SK-N-MC (cell line): ENCODE measurements at regions not wholly inside any gene's neighbourhood (a gene's known extent, or its start where the extent isn't known, plus 50 kb on each side); places are given as distances from the start of the nearest gene placed in this dataset.

Experiments
- DNase-seq: peaks from one replicate; pipeline ENCODE4 v3.0.0-alpha.2; 2011; ENCODE audit warnings: low read depth, low spot score
- H3K27ac ChIP-seq: fragments of 200-600 bp; sonication (generic); 2 replicates; pipeline ENCODE4 v1.5.1; 2016; ENCODE audit warnings: mixed run types
- H3K36me3 ChIP-seq: fragments of 200-600 bp; sonication (generic); 2 replicates; pipeline ENCODE4 v1.6.1; 2017; ENCODE audit warnings: antibody characterized with exemption, low read length, mixed read lengths; ENCODE audit not compliant: insufficient read depth
- H3K4me3 ChIP-seq: fragments of 200-600 bp; sonication (generic); 2 replicates; pipeline ENCODE4 v1.5.1; 2016
- H3K9ac ChIP-seq: fragments of 200-600 bp; sonication (generic); 2 replicates; pipeline ENCODE4 v1.8.0; 2017; ENCODE audit warnings: mixed run types, mixed read lengths; ENCODE audit not compliant: insufficient read length
- H3K9me3 ChIP-seq: fragments of 200-600 bp; sonication (generic); 2 replicates; pipeline ENCODE4 v1.6.1; 2017; ENCODE audit warnings: low read depth, mild to moderate bottlenecking, antibody characterized with exemption, low read length, moderate library complexity, mixed read lengths
- EZH2 ChIP-seq: fragments of 200-600 bp; sonication (generic); IDR thresholded peaks from one replicate; pipeline ENCODE4 v1.6.1; 2017; ENCODE audit warnings: antibody characterized with exemption
- FOXP2 ChIP-seq: optimal IDR thresholded peaks from 2 replicates; pipeline ENCODE3; 2011; ENCODE audit warnings: mild to moderate bottlenecking, moderate library complexity; ENCODE audit not compliant: insufficient read depth; ENCODE audit errors: extremely low read length, control extremely low read depth
- POLR2AphosphoS5 ChIP-seq: IDR thresholded peaks from 2 replicates; pipeline ENCODE4 v1.6.1; 2012; ENCODE audit warnings: mild to moderate bottlenecking, low read depth, low read length, borderline replicate concordance

DNA sequence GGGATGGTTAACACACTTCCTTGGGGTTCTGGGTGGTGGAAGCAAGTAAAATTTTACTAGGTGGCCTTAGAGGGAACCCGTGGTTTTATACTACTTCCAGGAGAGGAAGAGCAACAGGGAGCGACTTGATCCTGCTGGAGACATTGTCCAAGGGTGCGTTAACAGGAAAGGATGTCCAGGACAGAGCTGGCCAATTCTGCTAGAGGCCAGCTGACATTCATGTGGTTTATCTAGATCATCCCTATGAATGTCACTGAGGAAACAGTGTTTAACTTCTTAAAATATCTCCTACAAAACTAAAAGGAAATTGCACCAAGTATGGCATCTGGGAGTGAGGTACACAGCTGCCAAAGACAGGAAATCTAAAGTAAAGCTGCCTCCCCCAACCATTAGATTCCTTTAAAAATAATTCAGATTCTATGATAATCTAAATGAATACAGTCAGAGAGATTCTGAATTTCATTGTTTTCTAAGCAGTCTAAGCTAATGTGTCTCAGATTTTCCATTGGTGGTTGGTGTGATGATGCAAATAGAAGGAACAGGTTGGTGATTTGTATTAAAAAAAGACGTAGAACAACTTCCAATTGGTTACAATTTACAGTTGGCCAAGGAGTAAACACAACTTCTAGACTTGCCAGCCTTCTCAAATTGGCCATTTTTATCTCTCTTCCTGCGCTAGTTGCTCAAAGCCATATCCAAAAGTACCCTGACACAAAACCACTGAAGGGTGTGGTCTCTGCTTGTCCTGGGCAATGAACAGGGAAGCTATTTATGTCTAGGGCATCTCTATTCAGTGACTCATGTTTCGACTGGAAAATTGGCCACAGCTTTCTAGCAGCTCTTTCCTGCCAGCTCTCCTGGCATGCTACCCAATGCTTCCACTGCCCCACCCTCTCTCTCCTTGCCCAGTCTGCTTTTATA lies 574.7 kb upstream of the MEF2C start:
- Histone ChIP-seq H3K9me3 (no peaks in the 10 kb centered on the region), H3K4me3 (no peak overlapping the region), H3K36me3 (no peaks in the 10 kb centered on the region), H3K9ac (no peak overlapping the region), H3K27ac (no peak overlapping the region)
- TF ChIP-seq EZH2 (no peak), POLR2AphosphoS5 (no peak), FOXP2 (no peak)
- DNase-seq = no peak

DNA sequence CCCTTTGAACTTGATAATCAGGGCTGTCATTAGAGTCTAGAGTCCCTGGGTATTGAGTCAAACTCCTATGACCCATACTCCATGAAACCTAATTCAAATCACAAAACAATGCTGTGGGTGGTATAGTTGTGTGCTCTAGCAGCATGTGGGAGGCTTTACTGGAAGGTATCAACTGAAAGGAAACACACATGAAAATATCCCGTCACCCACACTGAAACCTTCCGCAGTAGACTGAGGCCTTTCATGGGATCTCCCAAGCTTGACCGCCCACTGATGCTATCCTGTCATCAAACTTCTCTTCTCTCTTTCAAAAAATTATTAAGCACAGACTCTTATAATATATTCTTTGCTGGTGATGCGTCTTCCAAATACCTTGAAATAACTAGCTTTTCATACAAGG lies 569.1 kb upstream of the MEF2C start:
- Histone ChIP-seq H3K9ac (no peak overlapping the region), H3K27ac (no peak overlapping the region), H3K4me3 (no peak overlapping the region), H3K9me3 (no peaks in the 10 kb centered on the region), H3K36me3 (no peaks in the 10 kb centered on the region)
- TF ChIP-seq EZH2 (no peak), FOXP2 (no peak), POLR2AphosphoS5 (no peak)
- DNase-seq = no peak

DNA sequence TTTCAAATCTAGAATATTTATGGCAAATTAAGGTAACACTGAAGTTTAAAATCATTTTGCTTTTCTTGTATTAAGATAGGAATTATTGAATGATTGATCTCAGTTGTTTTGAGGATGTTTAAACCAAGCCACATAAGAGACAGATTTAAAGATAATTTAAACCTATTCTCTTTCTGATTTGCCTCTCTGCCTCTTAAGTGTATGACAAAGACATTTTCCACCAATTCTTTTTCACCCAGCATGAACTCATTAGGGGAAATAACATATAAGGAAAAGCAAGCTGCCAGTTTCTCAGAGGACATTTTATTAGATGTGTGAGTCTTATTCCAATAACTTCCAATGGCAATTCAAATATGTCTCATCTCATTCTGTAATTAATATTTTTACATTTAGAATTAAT lies 568.3 kb upstream of the MEF2C start:
- DNase-seq = no peak
- Histone ChIP-seq H3K9me3 (no peaks in the 10 kb centered on the region), H3K27ac (no peak overlapping the region), H3K36me3 (no peaks in the 10 kb centered on the region), H3K4me3 (no peak overlapping the region), H3K9ac (no peak overlapping the region)
- TF ChIP-seq POLR2AphosphoS5 (no peak), FOXP2 (no peak), EZH2 (no peak)

DNA sequence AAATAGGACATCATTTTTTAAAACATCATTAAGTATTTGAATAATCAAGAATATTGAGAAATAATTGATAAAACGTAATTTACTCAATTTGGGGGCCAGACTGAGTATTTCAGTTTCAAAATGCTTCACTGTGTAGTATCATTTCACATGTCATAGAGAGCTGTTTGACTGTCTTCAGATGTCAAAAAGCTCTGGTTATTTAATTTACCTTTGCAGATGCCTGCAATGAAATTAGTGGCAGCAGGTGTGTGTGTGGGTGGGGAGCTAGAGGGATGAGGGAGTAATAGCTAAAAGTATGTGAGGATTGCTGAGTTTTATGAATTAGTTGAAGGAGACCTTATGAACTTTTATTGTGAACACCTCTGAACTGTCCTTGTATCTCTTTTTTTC lies 567.2 kb upstream of the MEF2C start:
- Histone ChIP-seq H3K4me3 (no peak overlapping the region), H3K36me3 (no peaks in the 10 kb centered on the region), H3K9me3 (no peaks in the 10 kb centered on the region), H3K9ac (no peak overlapping the region), H3K27ac (no peak overlapping the region)
- TF ChIP-seq POLR2AphosphoS5 (no peak), FOXP2 (no peak), EZH2 (no peak)
- no peak for DNase-seq

DNA sequence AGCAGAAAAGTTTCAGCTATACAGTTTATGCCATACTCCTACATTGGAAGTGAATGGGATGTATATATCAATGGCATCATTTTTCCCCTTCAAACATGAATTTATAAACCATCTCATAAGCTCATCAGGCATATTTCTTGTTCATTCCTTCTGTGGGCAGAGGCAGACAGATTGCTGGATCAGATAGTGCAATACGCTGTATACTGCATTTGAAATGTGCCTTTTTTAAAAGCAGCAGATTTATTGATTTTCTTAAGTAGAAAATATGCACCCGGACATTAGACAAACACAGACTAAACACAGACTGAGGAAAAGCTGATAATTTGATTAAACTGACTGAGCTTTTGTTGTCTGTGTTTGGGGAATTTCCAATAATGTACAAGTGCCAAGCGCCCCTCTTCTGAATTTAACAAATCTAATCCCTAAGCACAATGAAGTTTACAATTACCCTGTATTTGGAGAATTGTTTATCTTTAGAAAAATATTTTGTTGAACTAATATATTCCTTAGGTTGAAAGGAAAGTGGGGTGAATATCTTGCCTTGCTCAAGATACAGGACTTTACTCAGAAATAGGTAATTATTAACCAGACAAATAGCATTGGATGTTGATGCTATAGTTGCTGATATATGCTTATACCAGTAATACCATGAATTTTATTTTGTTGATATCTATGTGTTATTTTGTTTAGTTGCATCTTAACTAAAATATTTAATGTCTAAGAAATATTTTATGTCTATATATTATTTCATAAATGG lies 566.6 kb upstream of the MEF2C start:
- Histone ChIP-seq H3K9ac (no peak overlapping the region), H3K36me3 (no peaks in the 10 kb centered on the region), H3K27ac (no peak overlapping the region)

DNA sequence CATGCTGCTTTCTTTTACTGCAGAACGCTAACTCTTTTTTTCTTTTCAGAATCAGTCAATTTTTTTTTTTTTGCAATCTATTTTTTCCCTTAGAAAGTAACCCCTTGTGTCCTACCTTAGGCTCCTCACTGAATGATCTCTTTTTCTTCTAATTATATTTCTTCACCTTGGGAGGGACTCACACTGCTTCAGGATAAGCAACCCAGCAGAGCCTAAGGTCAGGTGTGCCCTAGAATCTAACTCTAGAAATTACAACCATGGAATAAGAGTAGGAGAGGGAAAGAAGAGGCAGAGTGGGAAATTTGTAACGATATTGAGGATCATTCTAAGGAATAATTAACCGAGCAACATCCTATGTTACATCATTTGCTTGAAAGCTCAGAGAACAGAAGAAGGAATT lies 564.0 kb upstream of the MEF2C start:
- Histone ChIP-seq H3K4me3 (no peak overlapping the region), H3K9ac (no peak overlapping the region), H3K27ac (no peak overlapping the region), H3K9me3 (no peaks in the 10 kb centered on the region), H3K36me3 (no peaks in the 10 kb centered on the region)
- no peak for DNase-seq
- TF ChIP-seq EZH2 = no peak
- TF ChIP-seq POLR2AphosphoS5 = no peak
- TF ChIP-seq FOXP2 = no peak

More for the DNA sequence above, 566.6 kb upstream of the MEF2C start:
- TF ChIP-seq FOXP2 (no peak), EZH2 (no peak), POLR2AphosphoS5 (no peak)
- no peak for DNase-seq
- no peak overlapping the region for H3K4me3 ChIP-seq
- no peaks in the 10 kb centered on the region for H3K9me3 ChIP-seq

DNA sequence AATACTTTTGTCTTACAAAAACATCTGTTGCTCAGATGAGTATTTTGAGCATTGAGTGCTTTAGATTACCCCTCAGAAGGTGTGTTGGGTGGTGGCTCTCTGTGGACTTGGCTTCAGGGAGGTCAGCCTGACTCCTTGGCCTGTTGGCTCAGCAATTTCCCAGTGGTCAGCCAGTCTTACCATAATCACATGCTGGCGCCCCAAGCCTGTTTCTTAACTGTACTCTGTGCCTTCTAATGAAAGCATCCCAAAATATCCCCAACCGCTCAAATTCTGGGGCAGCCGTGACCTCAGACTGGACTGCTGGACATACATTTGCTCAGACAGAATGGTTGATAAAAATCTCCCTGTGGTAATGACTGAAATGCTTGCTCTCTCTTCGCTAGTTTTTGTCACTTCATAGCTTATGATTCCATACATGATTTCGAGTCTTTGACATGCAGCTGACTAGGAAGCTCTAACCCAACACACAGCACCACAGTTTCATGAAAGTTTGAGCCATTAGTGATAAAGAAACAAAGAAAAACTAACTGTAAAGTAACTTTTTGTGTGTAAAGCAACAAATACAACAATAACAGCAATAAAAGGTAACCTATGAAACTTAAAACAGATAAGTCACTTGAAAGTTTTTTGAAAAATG lies 562.2 kb upstream of the MEF2C start:
- Histone ChIP-seq H3K36me3 (no peaks in the 10 kb centered on the region), H3K4me3 (no peak overlapping the region), H3K9ac (no peak overlapping the region), H3K9me3 (no peaks in the 10 kb centered on the region), H3K27ac (no peak overlapping the region)
- DNase-seq = no peak
- TF ChIP-seq EZH2 = no peak
- TF ChIP-seq FOXP2 = no peak
- no peak for TF ChIP-seq POLR2AphosphoS5

DNA sequence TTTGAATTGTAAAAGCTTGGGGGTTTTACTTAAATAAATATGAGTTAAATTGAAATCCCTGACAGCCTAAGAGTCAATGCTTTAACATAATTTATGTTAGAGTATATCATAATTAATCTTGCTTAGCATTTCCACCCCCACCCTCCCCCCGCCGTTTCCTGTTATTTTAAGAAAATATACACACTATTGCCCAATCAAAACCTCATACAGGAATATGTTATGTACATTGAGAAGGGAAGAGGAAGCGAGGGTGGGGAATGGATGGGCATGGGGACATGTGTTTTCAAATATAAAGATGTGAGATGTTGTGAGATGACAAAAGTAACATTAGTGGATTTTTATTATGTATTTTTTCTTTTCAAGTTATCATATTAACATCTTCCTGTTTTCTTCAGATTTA lies 561.1 kb upstream of the MEF2C start:
- Histone ChIP-seq H3K9ac (no peak overlapping the region), H3K4me3 (0 out of 2 replicates have a peak overlapping the region, but pooled peaks have one; percentile 22), H3K36me3 (no peaks in the 10 kb centered on the region), H3K27ac (peak overlapping the region; percentile 34; the same call in 1 of the 2 replicates), H3K9me3 (no peaks in the 10 kb centered on the region)
- DNase-seq = peak; percentile 79
- TF ChIP-seq POLR2AphosphoS5 (peak; percentile 45; the same call in 1 of the 2 replicates), EZH2 (no peak), FOXP2 (peak; percentile 76)
